BJ (cell line): ENCODE measurements at regions not wholly inside any gene's neighbourhood (a gene's known extent, or its start where the extent isn't known, plus 50 kb on each side); places are given as distances from the start of the nearest gene placed in this dataset.

Source experiments
- CTCF ChIA-PET: fragments of 350-600 bp; formaldehyde crosslinking; extraction: SDS; loops from one replicate; lab custom pipeline; 2021; ENCODE audit warnings: antibody characterized with exemption, inconsistent platforms; lab: Yijun Ruan, JAX
- POLR2A ChIA-PET: fragments of 300-600 bp; sonication (Branson Sonifier 250); formaldehyde crosslinking; extraction: SDS; loops from one replicate; lab custom pipeline; 2021; ENCODE audit warnings: antibody characterized with exemption; lab: Charles Lee
- DNase-seq: peaks from one replicate; pipeline ENCODE4 v3.0.0-alpha.2; 2011; ENCODE audit warnings: low read depth
- H3K27me3 ChIP-seq: 2 replicates; pipeline ENCODE4 v1.6.0; 2011; ENCODE audit warnings: low read length; ENCODE audit not compliant: control insufficient read depth, insufficient read depth
- H3K36me3 ChIP-seq: 2 replicates; pipeline ENCODE4 v1.5.1; 2011; ENCODE audit warnings: low read length; ENCODE audit not compliant: control insufficient read depth, insufficient read depth
- H3K4me3 ChIP-seq: 2 replicates; pipeline ENCODE4 v1.5.1; 2011; ENCODE audit warnings: low read depth, mild to moderate bottlenecking, control low read depth, low read length
- CTCF ChIP-seq: IDR thresholded peaks from 2 replicates; pipeline ENCODE4 v1.5.1; 2011; ENCODE audit warnings: low read depth, mild to moderate bottlenecking, control low read depth, inconsistent platforms, low read length, moderate library complexity; ENCODE audit not compliant: insufficient read depth

GRCh38 chr1:81345110-81345509 lies 455.6 kb upstream of the ADGRL2 start:
- no peak for TF ChIP-seq CTCF
- ChIA-PET CTCF (no interaction called here), POLR2A (no interaction called here)
- no peak for DNase-seq
- Histone ChIP-seq H3K36me3 (no peaks in the 10 kb centered on the region), H3K4me3 (no peak overlapping the region), H3K27me3 (no peaks in the 10 kb centered on the region)

DNA sequence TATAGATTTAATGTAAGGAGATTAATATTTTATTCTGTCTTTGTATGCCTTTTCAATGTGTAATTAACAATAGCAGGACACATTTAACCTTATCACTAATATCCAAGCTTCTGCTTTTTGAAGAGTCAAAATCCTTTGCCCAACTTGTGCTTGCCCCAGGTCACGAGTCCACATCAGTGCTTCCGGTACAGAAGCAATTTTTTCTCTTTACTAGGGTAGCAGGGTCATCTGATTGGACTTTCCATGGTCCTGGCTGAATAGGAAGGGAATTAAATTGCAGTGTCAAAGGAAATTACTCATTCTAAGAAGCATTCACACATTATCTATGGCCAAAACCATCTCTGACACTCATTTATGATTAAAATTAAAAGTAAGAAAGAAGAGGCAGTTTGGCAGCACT lies 460.5 kb upstream of the ADGRL2 start:
- H3K27me3 ChIP-seq: no peaks in the 10 kb centered on the region
- ChIA-PET CTCF (no interaction called here), POLR2A (no interaction called here)
- DNase-seq: no peak
- TF ChIP-seq CTCF: no peak
- H3K4me3 ChIP-seq: no peak overlapping the region
- H3K36me3 ChIP-seq: no peaks in the 10 kb centered on the region

DNA sequence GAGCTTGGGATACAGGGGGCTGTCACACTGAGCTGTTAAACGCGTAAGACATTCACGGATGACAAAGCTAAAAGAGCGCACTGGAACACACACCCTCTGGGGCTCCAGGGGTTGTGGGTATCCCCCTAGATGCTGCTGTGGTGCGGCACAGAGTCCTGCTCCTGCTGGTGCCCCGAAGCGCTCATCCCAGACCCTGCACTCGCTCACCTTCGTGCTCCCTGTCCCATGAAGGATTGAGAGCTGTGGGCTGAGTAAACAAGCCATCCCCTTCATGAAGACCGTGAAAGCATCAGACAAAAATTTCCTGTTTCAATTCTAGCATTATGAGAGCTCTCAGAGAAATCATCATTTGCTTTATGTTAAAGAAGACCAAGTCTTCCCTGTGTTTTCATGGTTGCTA lies 463.5 kb upstream of the ADGRL2 start:
- TF ChIP-seq CTCF: no peak
- ChIA-PET CTCF (interaction anchor here (1.0 kb wide), 1 partner anchor 32 kb away, joined by 3 read pairs; no protein-coding TSS in a partner anchor), POLR2A (no interaction called here)
- Histone ChIP-seq H3K36me3 (no peaks in the 10 kb centered on the region), H3K27me3 (no peaks in the 10 kb centered on the region), H3K4me3 (no peak overlapping the region)
- no peak for DNase-seq

DNA sequence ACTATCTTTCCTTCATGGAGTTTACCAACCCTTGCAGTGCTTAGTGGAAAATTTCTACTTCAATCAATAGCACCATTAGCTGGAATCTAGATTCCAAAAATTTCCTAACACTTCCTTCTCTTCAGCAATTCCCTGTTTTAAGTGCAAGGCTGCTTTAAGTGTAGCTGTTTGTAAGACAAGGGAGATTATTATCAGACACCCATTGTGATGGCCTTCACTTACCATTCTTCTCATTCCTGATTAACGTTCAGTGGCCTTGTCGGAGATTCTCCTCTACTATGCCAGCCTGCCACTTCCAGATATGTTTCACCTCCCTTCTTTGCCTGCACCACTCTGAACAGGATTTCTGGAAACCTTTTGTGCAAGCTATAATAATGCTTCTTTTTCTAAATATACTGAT lies 464.9 kb upstream of the ADGRL2 start:
- H3K4me3 ChIP-seq: no peak overlapping the region
- DNase-seq: no peak
- H3K27me3 ChIP-seq: no peaks in the 10 kb centered on the region
- POLR2A ChIA-PET: no interaction called here
- no peaks in the 10 kb centered on the region for H3K36me3 ChIP-seq
- CTCF ChIA-PET: no interaction called here
- TF ChIP-seq CTCF: no peak

DNA sequence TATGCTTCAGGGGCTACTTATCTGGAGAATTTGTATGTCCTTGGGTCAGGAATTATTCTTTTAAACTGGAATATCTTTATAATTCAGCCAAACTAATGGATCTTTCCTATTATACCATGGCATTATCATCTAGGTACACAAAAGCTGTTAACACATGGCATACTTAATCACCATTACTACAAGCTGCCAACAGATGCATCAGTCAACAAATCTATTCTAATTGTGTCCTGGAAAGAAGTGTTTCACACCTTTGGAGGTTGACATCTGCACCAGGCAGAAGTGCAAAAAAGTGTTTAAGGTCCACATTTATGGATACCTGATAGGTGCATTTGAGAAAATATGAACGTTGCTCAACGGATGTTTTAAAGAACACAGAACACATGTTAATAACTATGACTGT lies 470.2 kb upstream of the ADGRL2 start:
- ChIA-PET POLR2A (no interaction called here), CTCF (no interaction called here)
- Histone ChIP-seq H3K4me3 (no peak overlapping the region), H3K36me3 (no peaks in the 10 kb centered on the region), H3K27me3 (no peaks in the 10 kb centered on the region)
- no peak for TF ChIP-seq CTCF
- no peak for DNase-seq
